Upper lobe of right lung (tissue), 1 donor: ENCODE measurements at regions not wholly inside any gene's neighbourhood (a gene's known extent, or its start where the extent isn't known, plus 50 kb on each side); places are given as distances from the start of the nearest gene placed in this dataset.
"Not testable (repeated sequence)": the region's sequence is repeated elsewhere in the genome, so short reads cannot be mapped to it uniquely, and the experiment has no call there.

Experiments used
- ATAC-seq: fragments of 200-7000 bp; cut with Tn5 transposase; one replicate; pipeline ENCODE4 v1.9.1; 2020; ENCODE audit warnings: mild to moderate bottlenecking, moderate library complexity
- DNase-seq: peaks from one replicate; pipeline ENCODE4 v3.0.0-alpha.2; 2020
- H3K27ac ChIP-seq: fragments of 200-600 bp; one replicate; pipeline ENCODE4 v1.8.0; 2022
- H3K27me3 ChIP-seq: fragments of 200-600 bp; one replicate; pipeline ENCODE4 v1.8.0; 2022; ENCODE audit warnings: mild to moderate bottlenecking
- H3K36me3 ChIP-seq: fragments of 200-600 bp; one replicate; pipeline ENCODE4 v1.8.0; 2022
- H3K4me1 ChIP-seq: fragments of 200-600 bp; one replicate; pipeline ENCODE4 v1.8.0; 2022
- H3K4me3 ChIP-seq: fragments of 200-600 bp; one replicate; pipeline ENCODE4 v1.8.0; 2022; ENCODE audit warnings: mild to moderate bottlenecking
- H3K9me3 ChIP-seq: fragments of 200-600 bp; one replicate; pipeline ENCODE4 v1.8.0; 2022
- CTCF ChIP-seq: fragments of 200-600 bp; IDR thresholded peaks from one replicate; pipeline ENCODE4 v1.8.0; 2022; ENCODE audit warnings: antibody characterized with exemption
- intact Hi-C: fragments of 100-400 bp; cut with DNase I; formaldehyde crosslinking; loops from one replicate; pipeline ENCODE4 v1.11.0; 2022
- donor health status: DM: no; HTN: yes; CAD: no; lungs with severe emphysema.

GRCh38 chr12:67790660-67791059 is 142.1 kb downstream of the DYRK2 start:
- H3K27ac ChIP-seq: no peak overlapping the region
- no peak for DNase-seq
- no peaks in the 10 kb centered on the region for H3K27me3 ChIP-seq
- no peak for TF ChIP-seq CTCF
- ATAC-seq: no peak
- no peaks in the 10 kb centered on the region for H3K36me3 ChIP-seq
- H3K4me1 ChIP-seq: no peaks in the 10 kb centered on the region
- H3K9me3 ChIP-seq: no peaks in the 10 kb centered on the region
- H3K4me3 ChIP-seq: no peak overlapping the region
- intact Hi-C loops: no loop called here

DNA sequence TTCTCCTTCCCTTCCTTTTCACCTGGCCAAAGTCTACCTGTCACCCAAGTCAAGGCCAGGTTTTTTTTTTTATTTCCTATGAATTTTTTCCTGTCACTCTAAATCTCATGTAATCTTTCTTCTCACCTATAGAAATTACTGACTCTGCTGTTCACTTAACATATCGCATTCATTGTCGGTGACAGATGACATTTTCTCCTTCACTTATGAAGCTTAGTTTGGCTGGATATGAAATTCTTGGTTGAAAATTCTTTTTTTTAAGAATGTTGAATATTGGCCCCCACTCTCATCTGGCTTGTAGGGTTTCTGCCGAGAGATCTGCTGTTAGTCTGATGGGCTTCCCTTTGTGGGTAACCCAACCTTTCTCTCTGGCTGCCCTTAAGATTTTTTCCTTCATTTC is 142.8 kb downstream of the DYRK2 start:
- H3K4me1 ChIP-seq, H3K27me3 ChIP-seq, DNase-seq, H3K27ac ChIP-seq, intact Hi-C loops, ATAC-seq, H3K4me3 ChIP-seq, H3K9me3 ChIP-seq, H3K36me3 ChIP-seq: not testable (repeated sequence)

DNA sequence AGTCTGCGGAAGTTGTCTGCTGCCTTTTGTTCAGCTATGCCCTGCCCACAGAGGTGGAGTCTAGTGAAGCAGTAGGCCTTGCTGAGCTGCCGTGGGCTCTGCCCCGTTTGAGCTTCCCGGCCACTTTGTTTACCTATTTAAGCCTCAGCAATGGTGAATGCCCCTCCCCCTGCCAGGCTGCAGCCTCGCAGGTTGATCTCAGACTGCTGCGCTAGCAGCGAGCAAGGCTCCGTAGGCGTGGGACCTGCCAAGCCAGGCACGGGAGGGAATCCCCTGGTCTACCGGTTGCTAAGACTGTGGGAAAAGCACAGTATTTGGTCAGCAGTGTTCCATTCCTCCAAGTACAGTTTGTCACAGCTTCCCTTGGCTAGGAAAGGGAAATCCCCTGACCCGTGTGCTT is 143.6 kb downstream of the DYRK2 start:
- Histone ChIP-seq H3K4me3 (no peak overlapping the region), H3K4me1 (no peaks in the 10 kb centered on the region), H3K9me3 (no peaks in the 10 kb centered on the region), H3K36me3 (no peaks in the 10 kb centered on the region), H3K27me3 (no peaks in the 10 kb centered on the region), H3K27ac (no peak overlapping the region)
- ATAC-seq: no peak
- intact Hi-C loops: no loop called here
- TF ChIP-seq CTCF: no peak
- DNase-seq: no peak

- intact Hi-C loops: no loop called here
- Histone ChIP-seq H3K9me3 (no peaks in the 10 kb centered on the region), H3K27me3 (no peaks in the 10 kb centered on the region), H3K4me3 (no peak overlapping the region), H3K4me1 (no peaks in the 10 kb centered on the region), H3K27ac (no peak overlapping the region), H3K36me3 (no peaks in the 10 kb centered on the region)
- DNase-seq (no peak), ATAC-seq (no peak)
- no peak for TF ChIP-seq CTCF
These were observed 145.6 kb downstream of the DYRK2 start for GRCh38 chr12:67794161-67794560.

- intact Hi-C loops: no loop called here
- Histone ChIP-seq H3K4me3 (no peak overlapping the region), H3K27ac (no peak overlapping the region), H3K36me3 (no peaks in the 10 kb centered on the region), H3K9me3 (no peaks in the 10 kb centered on the region), H3K27me3 (no peaks in the 10 kb centered on the region), H3K4me1 (no peaks in the 10 kb centered on the region)
- ATAC-seq (no peak), DNase-seq (no peak)
- TF ChIP-seq CTCF: no peak
These were observed 146.7 kb downstream of the DYRK2 start for GRCh38 chr12:67795236-67795635.

- no peaks in the 10 kb centered on the region for H3K9me3 ChIP-seq
- no peak for ATAC-seq
- no peaks in the 10 kb centered on the region for H3K27me3 ChIP-seq
- H3K27ac ChIP-seq: no peak overlapping the region
- H3K4me3 ChIP-seq: no peak overlapping the region
- DNase-seq: no peak
- H3K4me1 ChIP-seq: no peaks in the 10 kb centered on the region
- intact Hi-C loops: no loop called here
- no peaks in the 10 kb centered on the region for H3K36me3 ChIP-seq
- TF ChIP-seq CTCF: no peak
These were observed 148.7 kb downstream of the DYRK2 start for GRCh38 chr12:67797185-67797741.
